GM23248 (cell line): ENCODE measurements at regions not wholly inside any gene's neighbourhood (a gene's known extent, or its start where the extent isn't known, plus 50 kb on each side); places are given as distances from the start of the nearest gene placed in this dataset.

ENCODE experiments used
- EZH2 ChIP-seq: fragments of 200-600 bp; sonication (generic); IDR thresholded peaks from 2 replicates; pipeline ENCODE4 v1.6.1; 2018; ENCODE audit warnings: antibody characterized with exemption, mild to moderate bottlenecking; ENCODE audit not compliant: insufficient read depth, poor library complexity, severe bottlenecking
- EZH2phosphoT487 ChIP-seq: fragments of 200-600 bp; sonication (generic); IDR thresholded peaks from 2 replicates; pipeline ENCODE4 v1.6.1; 2018; ENCODE audit warnings: antibody characterized with exemption, moderate library complexity, mild to moderate bottlenecking, low read depth; ENCODE audit not compliant: insufficient read depth

GRCh38 chr1:228883535-228883934, 148.3 kb downstream of the RHOU start:
- TF ChIP-seq EZH2 (no peak), EZH2phosphoT487 (no peak)
